ENCODE measurements at regions not wholly inside any gene's neighbourhood (a gene's known extent, or its start where the extent isn't known, plus 50 kb on each side); places are given as distances from the start of the nearest gene placed in this dataset.

DNA sequence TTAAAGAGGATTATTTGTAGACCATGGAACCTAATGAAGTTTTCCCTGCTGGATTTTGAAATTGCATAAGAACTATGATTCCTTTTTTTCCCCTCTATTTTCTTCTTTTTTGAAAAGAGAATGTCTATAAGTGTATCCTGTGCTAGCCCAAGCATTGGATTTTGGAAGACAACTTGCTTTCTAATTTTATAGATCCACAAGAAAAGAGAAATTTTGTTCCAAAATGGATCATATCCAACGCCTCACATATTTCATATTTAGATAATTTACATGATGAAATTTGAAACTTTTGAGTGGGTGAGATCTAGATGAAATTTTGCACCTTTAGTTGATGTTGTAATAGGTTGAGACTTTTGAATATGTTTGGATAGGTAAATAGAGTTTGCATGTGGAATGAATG, 978.7 kb downstream of the MRPL39 start:
- DNase-seq (ENCODE audit: low read depth) = no peak
- TF ChIP-seq, protein P1, sequence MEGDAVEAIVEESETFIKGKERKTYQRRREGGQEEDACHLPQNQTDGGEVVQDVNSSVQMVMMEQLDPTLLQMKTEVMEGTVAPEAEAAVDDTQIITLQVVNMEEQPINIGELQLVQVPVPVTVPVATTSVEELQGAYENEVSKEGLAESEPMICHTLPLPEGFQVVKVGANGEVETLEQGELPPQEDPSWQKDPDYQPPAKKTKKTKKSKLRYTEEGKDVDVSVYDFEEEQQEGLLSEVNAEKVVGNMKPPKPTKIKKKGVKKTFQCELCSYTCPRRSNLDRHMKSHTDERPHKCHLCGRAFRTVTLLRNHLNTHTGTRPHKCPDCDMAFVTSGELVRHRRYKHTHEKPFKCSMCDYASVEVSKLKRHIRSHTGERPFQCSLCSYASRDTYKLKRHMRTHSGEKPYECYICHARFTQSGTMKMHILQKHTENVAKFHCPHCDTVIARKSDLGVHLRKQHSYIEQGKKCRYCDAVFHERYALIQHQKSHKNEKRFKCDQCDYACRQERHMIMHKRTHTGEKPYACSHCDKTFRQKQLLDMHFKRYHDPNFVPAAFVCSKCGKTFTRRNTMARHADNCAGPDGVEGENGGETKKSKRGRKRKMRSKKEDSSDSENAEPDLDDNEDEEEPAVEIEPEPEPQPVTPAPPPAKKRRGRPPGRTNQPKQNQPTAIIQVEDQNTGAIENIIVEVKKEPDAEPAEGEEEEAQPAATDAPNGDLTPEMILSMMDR (IDR thresholded peaks at IDR 0.05; ENCODE audit: low read depth, low read length, missing control alignments) = no peak
- in situ Hi-C loops (cut with HindIII; ENCODE audit: low sequenced_read_pairs) = no loop called here
- no peak overlapping the region for H3K4me3 ChIP-seq (ENCODE audit: low read depth, low read length)

DNA sequence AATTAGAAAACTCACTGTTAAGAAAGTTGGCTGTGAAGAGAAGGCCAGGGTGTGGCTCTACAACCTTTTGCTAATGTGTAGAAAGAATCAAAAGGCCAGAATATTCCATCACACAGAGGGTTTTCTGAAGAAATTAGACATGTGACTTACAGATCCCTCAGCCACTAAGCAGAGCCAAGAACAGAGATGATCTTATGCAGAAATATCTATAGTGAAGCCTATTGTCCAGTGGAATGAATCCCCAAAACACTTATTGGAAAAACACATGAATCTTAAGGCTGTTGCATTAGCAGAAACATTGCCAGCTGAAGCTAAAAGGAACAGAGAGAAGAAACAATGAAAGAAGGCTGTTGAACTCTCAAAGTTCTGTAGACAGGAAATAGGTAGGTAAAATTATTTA, 979.2 kb downstream of the MRPL39 start:
- in situ Hi-C loops (cut with HindIII; ENCODE audit: low sequenced_read_pairs) = no loop called here
- TF ChIP-seq, protein P1 (IDR thresholded peaks at IDR 0.05; ENCODE audit: low read depth, low read length, missing control alignments) = no peak

DNA sequence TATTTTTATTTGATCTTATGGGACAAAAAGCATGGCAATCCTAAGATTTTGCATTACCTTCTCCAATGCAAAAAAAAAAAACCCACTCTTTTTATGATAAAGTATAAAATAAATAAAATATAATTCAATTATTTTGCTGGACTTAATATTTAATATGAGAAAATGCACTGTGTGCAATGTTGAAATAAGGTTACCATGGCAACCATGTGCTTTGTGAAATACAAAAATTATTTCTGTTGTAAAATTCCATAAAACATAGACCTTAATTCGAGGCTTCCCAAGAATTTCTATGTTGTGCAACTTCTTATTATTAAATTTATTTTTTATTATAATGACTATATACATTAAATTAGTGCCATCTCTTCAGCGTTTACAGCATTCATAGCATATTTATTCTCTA, 989.5 kb downstream of the MRPL39 start:
- no peak overlapping the region for H3K4me3 ChIP-seq (ENCODE audit: low read depth, low read length)
- TF ChIP-seq, protein P1 (IDR thresholded peaks at IDR 0.05; ENCODE audit: low read depth, low read length, missing control alignments) = no peak
- no peak for DNase-seq (ENCODE audit: low read depth)
- in situ Hi-C loops (cut with HindIII; ENCODE audit: low sequenced_read_pairs) = no loop called here

More for the DNA sequence above, 979.2 kb downstream of the MRPL39 start:
- no peak for DNase-seq (ENCODE audit: low read depth)
- no peak overlapping the region for H3K4me3 ChIP-seq (ENCODE audit: low read depth, low read length)

DNA sequence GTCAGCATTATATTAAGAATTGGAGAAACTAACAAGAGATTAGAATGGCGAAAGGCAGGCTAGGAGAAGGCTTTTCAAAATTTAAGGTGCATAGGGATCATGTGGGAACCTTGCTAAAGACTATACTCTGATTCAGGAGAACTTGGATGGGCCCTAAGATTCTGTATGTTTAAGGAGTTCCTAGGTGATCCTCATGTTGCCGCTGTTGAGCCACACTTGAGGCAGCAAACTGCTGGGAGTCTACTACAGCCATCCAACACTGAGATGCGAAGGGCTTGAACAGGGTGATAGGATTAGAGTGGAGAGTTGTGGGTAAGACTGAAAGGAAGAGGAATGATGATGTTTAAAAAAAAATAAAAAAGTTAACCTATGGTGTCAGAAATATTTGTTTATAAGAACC, 1013.2 kb downstream of the MRPL39 start:
- H3K4me3 ChIP-seq (ENCODE audit: low read depth, low read length) = no peak overlapping the region
- no peak for DNase-seq (ENCODE audit: low read depth)
- TF ChIP-seq, protein P1 (IDR thresholded peaks at IDR 0.05; ENCODE audit: low read depth, low read length, missing control alignments) = no peak
- in situ Hi-C loops (cut with HindIII; ENCODE audit: low sequenced_read_pairs) = no loop called here

DNA sequence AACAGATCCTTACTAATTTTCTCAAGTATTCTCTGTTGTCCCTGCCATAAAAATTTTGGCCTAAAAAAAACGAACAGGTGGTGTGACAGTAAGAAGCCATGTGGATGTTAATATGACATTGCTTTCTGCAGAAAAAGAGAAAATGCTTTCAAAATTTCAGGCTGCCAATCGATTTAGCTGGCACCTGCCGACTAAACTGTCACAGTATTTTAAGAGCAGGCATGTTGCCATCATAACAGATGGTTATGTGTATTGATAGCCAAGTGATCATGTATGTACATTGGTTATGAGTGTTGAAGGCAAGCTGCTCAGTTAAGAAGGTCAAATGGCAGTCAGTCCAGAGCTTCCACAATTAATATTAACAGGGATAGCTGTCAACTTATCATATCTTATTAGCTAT, 1017.0 kb downstream of the MRPL39 start:
- DNase-seq (ENCODE audit: low read depth) = no peak

DNA sequence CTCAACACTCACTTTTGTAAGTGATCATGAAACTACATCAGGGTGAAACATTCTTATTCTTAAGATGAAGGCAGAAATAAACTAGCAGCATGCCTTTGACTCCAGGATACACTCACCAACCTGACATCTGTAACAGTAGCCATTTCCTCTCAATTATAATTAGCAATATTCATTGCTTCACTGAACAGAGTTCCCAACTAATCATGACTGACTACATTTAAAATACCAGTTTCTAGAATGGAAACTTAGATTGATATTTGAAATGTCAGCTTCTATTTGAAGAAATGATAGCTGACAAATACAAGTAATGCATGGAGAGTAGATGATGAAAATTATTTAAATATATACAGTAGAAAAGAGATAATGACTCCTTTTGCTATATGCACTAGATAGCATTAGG, 1023.8 kb downstream of the MRPL39 start:
- DNase-seq (ENCODE audit: low read depth) = no peak
- in situ Hi-C loops (cut with HindIII; ENCODE audit: low sequenced_read_pairs) = no loop called here
- no peak overlapping the region for H3K4me3 ChIP-seq (ENCODE audit: low read depth, low read length)
- TF ChIP-seq, protein P1 (IDR thresholded peaks at IDR 0.05; ENCODE audit: low read depth, low read length, missing control alignments) = no peak

More for the DNA sequence above, 1017.0 kb downstream of the MRPL39 start:
- TF ChIP-seq, protein P1 (IDR thresholded peaks at IDR 0.05; ENCODE audit: low read depth, low read length, missing control alignments) = no peak
- in situ Hi-C loops (cut with HindIII; ENCODE audit: low sequenced_read_pairs) = no loop called here
- H3K4me3 ChIP-seq (ENCODE audit: low read depth, low read length) = no peak overlapping the region

DNA sequence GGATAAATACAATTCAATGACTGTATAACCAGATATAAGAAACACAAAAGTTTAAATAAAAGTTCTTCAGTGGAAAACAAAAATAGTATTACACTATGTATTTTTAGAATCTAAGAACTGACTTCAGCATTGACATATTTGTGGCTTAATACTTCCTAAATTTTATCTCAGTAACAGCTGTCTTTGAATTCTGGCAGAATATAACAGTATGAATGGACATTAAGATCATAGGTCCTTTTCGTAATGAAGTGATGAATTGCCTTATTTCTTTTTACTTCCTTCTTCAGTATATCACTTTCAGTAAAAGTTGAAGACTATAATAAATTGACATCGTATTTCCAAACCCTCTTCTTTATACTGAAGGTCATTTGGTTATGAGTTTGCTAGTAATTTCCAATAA, 1030.0 kb downstream of the MRPL39 start:
- in situ Hi-C loops (cut with HindIII; ENCODE audit: low sequenced_read_pairs) = no loop called here
- no peak for DNase-seq (ENCODE audit: low read depth)
- TF ChIP-seq, protein P1 (IDR thresholded peaks at IDR 0.05; ENCODE audit: low read depth, low read length, missing control alignments) = no peak
- H3K4me3 ChIP-seq (ENCODE audit: low read depth, low read length) = no peak overlapping the region
